ENCODE measurements at regions not wholly inside any gene's neighbourhood (a gene's known extent, or its start where the extent isn't known, plus 50 kb on each side); places are given as distances from the start of the nearest gene placed in this dataset.

- TF ChIP-seq TFDP2 (CRISPR knock-in tag; IDR thresholded peaks at IDR 0.05) (no peak), POLR2AphosphoS5 (IDR thresholded peaks at IDR 0.05; ENCODE audit: low read depth, low read length) (no peak), TCF7L2 (IDR thresholded peaks at IDR 0.05; ENCODE audit: low read depth, low read length) (no peak), ZMAT3 (CRISPR knock-in tag; conservative IDR thresholded peaks at IDR 0.05) (no peak), ETS1 (CRISPR knock-in tag; IDR thresholded peaks at IDR 0.05) (no peak), SP1 (IDR thresholded peaks at IDR 0.05) (no peak), SP1 (CRISPR knock-in tag; IDR thresholded peaks at IDR 0.05) (no peak), ARNTL (CRISPR knock-in tag; IDR thresholded peaks at IDR 0.05) (no peak)
Measured at GRCh38 chr6:102895683-102896082, 1502.2 kb downstream of the GRIK2 start.

Measured in HepG2 (cell line).